NCI-H446 (cell line): ENCODE measurements at regions not wholly inside any gene's neighbourhood (a gene's known extent, or its start where the extent isn't known, plus 50 kb on each side); places are given as distances from the start of the nearest gene placed in this dataset.

Experiments used
- DNase-seq, 2 experiments: peaks; one replicate each; lab custom pipeline; 2025; lab: John Stamatoyannopoulos, UW

DNA sequence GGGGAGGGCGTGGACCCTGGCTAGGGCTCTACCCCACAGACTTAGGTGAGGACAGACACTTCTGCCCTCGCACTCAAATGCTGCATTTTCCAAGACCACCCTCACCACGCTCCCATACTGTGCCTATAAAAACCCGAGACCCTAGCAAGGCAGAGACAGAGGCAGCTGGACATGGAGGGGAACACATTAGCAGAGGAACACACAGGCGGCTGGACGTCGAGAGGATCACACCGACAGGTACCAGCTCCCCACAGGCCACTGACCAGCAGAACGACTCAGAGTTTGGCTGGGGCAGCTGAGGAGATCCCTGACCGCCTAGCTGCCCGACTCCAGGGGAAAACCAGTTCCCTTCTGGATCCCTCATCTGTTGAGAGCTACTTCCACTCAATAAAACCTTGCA, 338.2 kb upstream of the SMIM30 start:
- no peak for DNase-seq

DNA sequence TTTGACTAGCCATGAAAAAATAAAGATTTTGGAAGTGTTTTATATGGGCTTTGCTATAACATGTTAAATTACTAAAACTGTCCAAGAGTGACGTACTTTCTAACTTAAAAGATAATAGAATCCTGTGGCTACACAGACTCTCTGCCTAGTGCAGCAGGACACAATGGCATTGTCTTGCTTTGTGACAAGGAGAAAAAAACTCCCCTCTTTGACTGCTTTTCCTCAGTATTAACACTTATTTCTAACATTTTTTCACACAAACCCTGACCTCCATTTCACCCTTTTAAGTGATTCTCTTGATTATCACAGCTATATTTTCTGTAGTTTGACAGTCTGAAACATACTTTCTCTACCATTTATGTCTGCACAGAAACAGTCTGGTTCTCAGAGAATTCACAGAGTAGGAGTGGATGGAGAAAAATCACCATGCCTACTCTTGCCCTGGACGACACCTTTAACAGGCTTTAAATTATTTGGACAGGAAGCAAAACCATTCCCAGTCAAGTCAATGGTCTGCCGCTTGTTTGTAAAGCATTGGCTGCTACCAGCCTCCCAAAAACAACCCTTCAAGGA, 336.3 kb upstream of the SMIM30 start:
- no peak for DNase-seq

DNA sequence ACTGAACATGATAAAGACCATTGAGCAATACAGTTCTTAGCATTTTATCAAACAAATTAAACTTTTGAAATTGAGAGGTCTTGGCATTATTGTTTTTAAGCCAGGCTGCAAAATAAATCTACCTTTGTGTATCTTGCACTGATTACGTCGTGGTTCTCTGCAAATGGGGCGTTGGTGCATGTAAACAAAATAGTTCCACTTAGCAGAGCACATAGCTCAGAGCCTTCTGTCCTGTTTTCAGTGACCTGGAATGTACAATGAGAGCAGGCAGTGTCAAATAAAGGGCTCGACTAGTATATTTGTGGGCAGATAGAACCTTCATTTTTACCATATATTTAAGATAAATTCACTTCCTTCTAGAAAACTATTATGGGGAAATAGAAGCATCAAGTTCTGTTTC, 333.9 kb upstream of the SMIM30 start:
- no peak for DNase-seq

DNA sequence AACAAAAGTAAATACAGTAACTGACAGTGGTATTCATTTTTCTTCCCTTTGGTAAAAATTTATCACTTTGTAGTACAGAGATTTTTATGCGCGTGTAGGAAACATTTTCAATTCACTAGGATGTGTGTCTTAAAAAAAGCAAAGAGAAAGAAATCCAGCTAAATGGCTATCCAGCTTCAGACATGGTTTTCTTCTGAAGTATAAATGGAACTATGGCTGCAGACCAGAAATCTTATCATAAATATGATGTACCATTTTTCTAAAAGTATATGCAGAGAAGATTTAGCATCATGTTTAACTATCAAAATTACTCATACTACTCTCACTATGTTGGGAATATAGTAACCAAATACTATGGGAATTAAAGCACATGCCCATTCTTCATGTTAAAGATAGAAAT, 328.4 kb upstream of the SMIM30 start:
- DNase-seq, result no peak

DNA sequence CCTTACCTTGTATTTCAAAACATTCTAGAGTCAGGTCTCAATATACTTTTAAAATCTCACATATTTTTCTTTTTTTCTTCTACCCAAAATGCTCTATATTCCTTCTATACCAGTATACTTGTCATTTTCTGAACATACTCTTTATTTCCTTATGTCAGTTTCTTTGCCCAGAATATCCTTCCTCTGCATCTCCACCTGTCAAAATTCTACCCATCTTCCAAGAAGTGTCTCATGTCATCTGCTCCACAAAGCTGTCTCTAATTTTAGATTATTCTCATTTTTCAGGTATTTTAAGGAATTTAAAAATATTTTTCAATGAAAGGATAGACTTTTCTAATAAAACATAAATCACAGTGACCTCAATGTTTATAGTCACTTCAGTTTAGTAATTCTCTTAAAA, 328.0 kb upstream of the SMIM30 start:
- DNase-seq, result no peak

DNA sequence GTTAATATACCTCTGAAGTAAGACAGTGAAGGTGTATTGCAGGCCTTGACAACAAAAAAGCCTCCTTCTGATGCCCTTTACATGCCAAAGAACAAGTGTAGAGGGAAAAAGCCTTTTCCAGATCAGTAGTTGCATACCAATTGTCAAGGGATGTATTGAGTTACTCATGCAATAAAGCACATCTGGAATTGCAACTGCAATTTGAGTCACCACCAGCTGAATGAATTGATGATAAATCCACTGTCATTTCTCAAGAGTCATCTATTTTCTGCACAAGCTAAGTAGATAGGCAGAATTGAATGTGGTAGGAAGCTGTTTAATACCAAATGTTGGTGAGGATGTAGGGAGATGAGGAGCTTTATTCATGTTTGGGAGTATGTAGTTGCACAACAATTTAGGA, 325.9 kb upstream of the SMIM30 start:
- DNase-seq, result no peak

DNA sequence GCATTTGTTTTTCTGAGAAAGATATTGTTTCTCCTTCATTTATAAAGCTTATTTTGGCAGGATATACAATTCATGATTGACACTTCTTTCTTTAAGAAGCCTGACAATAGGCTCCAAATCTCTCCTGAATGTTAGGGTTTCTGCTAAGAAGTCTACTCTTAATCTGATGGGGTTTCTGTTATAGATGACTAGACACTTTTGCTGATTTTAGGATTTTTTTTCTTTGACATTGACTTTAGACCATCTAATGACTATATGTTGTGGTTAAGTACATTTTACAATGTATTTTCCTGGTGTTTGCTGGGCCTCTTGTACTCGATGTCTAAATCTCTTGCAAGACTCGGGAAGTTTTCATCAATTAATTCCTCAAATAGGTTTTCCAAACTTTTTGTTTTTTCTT, 321.8 kb upstream of the SMIM30 start:
- no peak for DNase-seq

DNA sequence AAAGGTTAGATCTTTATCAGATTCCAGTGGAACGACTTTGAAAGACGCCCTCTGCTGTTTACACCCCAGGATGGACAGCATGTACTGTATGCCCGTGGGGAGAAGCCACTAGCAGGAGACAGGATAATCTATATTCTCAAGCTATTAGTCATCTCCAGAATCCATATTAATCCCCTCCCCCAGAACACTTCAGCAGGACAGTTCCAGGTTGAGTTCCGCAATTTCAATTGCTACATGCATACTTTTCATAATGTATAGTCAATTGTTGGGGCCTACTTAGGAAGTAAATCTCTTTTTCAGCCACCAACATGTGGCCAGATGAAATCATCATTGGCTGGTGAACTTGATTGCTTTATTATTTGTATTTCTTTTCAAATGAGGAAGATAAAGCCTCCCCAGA, 313.1 kb upstream of the SMIM30 start:
- DNase-seq, result no peak

DNA sequence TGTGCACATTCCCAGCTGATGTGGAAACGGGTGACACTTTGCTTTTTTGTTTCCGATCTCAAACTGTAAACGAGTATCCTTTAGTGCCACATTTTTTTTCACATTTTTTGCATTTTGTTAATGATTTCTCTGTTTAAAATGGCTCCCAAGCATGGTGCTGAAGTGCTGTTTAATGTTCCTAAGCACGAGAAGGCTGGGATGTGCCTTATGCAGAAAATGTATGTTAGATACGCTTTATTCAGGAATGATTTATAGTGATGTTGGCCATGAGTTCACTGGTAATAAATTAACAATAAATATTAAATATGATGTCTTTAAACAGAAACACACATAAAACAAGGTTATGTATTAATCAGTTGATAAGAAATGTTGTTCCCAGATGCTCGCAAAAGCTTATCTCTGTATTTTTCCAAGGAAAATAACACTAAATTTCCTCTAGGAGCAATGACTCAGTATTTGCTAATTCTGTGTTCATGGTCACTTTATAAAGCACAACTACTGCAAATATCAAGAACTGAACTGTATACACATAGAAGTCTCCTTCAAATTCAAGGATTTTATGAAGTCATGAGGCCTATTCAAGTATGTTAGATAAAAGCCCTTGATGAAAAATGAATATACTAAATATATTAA, 305.9 kb upstream of the SMIM30 start:
- no peak for DNase-seq

DNA sequence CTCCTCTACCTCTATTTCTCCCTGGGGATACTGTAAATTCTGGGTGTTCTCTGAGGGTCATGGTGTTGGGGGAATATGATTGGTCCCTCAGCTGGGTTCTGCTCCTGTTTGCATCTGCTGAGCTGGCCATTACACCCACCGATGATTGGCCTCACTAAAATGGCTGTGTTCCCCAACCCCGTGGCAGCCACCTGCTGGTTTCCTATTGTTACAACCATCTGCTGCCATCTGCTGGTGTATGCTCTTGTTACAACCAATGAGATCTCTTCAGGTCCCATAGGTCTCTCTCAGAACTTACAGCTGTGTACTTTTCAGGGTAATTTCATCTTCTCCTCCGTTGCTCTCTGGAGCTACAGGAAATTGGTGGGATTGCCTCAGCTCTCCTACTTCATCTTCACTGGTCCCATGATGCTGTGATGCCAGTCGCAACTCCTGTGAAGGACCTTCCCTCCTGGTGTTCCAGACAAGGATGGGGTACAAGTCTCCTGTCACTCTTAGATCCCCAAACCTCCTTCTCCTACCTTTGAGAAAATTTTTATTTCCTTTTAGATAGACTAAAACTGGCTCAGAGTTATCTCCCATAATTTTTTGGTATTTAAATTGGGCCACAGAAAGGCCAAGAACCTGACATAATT, 303.5 kb upstream of the SMIM30 start:
- DNase-seq, result peak; percentile 64 to 93

DNA sequence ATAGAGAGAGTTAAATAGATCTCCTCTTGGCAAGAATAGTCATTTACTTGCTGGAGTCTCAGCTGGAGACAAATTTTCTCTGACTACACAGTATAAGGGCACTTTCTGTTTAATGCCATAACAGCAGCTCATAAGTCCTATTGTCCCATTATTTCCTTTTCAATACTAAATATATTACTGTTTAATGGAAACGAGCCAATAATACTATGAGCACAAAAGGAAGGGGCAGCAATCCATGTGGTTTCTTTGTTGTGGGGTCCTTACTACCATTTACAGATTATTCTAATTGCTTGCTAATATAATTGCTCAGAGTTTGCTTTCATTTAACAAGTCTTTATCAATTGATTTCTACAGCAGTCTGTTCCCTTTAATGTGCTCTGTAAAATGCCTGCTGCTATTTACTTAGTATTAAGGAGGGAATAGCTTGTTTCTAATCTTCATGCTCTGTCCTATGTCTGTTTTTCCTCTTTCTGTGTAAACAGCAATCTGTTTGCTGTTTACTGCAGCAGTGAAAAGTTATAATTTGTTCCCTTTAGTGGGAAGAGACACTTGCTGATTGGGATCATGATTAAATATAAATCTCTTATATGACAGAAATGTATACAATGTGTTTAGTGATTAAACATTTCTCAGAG, 296.2 kb upstream of the SMIM30 start:
- DNase-seq, result peak in 1 of 2 experiments; percentile 55

DNA sequence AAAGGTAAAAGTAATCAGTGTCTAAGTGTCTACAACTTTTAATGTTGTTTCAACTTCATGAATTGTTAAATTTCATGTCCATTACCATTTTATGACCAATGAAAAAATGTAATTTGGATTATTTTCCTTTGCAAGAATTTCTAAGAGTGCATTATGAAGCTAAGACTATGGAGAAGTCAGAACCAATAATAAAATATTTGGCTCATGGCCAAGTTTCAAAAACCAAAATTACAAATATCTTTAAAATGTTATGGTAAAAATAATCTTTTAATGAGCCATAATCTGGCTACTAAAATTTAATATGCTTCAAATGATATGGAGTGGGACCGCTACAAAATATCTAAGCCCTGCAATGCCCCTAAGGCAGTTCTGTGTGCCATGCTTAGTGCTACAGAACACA, 294.1 kb upstream of the SMIM30 start:
- DNase-seq, result no peak

DNA sequence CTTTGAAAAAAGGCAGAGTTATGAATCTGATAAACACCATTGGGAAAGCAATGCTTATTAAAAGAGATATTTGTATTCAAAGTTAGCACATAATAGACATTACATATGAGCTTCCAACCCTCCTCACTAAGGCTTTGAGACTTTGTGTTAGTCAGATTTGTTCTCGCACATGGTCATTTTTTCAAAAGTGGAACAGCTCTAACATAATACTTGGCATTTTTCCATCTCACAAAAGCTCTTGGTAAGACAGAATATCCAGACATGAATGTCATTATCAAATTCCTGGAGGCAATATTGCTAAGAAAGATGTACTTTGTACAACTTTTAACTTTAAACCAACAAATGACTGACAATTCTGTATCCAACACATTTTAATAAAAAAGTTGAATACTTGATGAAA, 292.4 kb upstream of the SMIM30 start:
- DNase-seq, result peak in 1 of 2 experiments; percentile 4

DNA sequence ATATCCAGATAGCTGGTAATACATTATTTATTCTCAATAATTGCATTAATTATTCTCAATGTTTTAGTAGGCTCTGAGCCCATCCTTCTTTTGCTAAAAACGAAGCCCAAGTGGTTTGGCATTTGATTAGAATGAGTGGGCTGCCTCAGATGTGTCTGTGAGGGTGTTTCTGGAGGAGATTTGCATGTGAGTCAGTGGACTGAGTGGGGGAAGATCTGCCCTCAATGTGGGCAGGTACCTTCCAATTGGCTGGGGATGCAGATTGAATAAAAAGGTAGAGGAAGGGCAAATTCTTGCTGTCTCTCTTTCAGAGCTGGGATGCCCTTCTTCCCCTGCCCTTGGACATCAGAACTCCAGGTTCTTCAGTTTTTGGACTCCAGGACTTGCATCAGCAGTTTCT, 290.6 kb upstream of the SMIM30 start:
- no peak for DNase-seq

DNA sequence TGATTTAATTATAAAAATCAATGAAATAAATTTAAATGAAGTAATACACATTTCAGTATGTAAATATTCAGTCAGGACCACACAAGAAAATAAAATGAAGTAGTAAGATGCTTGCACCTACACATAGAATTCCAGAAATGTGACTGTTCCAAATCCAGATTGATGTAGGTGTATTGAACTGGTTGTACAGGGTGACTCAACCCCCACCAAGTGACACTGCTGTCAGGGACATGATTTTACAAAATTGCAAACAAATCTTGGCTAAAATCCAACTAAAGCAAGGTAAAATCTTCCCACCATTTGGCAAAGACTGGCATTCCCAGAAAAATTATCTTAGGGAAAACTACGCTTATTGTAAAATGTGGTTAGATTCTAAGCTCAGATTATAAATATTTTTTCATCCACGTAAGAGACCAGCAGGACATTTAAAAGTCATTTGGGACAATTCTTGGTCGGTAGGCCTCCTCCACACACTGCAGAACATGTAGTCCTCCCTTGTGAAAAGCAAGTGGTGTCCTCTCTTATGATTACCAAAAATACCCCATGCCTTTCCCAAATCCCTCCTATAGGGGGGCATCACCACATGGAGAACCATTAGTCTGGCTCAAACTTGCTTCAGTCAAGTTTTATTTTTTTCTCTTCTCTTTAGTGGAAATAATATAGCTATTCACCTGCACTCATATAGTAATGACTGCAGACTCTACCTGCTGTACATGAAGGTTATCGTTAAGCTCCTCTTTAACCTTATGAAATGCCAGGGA, 287.1 kb upstream of the SMIM30 start:
- DNase-seq, result no peak

DNA sequence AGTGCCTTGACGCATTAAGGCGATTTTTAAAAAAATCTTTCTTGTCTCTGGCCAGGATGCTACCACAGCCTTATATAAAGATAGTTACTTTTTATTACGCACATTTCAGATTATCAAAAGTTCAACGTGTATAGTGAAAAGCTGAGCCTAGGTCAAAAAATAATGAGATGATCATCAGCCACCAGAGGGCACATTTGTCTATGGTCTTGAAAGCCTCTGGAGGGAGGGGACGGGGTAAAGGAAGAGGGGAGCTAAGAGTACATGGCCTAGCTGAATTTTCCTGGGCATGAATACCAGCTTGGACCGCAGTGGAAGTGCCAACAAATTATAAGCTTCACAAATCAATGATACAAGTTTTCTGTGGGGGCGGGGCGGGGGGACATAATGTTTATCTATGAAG, 285.9 kb upstream of the SMIM30 start:
- no peak for DNase-seq

DNA sequence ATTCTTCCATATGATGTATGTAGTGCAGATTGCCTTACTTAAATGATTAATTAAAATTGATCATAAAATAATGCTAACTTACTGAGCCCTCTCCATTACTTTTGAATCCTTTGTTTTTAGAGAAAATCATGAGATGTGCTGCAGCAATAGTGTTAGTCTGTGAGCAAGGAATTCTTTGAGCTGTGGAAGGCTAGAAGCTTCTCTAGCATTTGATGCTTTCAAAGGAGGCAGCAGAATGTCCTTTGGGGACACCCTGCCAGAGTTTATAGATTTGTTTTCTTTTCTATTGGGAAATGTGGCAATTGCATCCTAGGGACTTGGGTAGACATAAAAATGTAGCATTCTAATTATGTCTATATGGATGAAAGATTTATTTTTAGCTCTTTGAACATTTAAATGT, 284.1 kb upstream of the SMIM30 start:
- DNase-seq, result no peak

DNA sequence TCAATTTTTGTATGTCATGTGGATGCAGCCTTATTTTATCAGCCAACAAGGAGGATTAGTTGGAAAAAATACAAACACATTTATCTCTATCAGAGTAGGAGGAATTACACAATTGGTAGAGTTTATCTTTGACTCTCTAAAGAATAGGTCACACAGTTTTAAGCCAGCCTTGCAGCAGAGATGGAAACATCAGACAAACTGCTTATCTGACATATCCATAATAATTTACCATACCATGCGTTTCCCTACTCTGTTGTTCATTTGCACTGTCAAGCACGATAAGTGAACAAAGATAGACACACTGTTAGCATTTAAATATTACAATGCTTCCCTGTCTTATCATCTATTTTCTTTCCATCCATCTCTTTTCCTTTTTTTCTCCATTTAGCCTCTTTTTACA, 283.7 kb upstream of the SMIM30 start:
- no peak for DNase-seq

DNA sequence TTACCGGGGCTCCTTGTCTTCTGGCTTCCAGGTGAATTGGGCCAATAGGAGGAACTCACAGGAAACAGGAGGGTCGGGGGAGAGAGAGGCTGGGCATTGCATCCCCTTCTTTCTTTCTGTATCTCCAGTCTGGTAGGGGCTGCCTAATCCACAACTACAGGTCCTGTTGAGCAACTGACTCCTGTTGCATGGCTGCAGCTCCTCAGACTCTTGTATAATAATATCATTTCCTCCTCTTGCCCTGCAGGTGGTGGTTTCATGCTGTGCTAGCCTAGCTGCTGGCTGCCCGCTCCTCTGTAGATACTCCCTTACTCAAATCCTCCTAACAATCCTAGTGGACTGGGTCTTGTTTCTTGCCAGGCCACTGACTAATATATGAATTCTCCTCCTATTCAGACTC, 276.5 kb upstream of the SMIM30 start:
- no peak for DNase-seq

DNA sequence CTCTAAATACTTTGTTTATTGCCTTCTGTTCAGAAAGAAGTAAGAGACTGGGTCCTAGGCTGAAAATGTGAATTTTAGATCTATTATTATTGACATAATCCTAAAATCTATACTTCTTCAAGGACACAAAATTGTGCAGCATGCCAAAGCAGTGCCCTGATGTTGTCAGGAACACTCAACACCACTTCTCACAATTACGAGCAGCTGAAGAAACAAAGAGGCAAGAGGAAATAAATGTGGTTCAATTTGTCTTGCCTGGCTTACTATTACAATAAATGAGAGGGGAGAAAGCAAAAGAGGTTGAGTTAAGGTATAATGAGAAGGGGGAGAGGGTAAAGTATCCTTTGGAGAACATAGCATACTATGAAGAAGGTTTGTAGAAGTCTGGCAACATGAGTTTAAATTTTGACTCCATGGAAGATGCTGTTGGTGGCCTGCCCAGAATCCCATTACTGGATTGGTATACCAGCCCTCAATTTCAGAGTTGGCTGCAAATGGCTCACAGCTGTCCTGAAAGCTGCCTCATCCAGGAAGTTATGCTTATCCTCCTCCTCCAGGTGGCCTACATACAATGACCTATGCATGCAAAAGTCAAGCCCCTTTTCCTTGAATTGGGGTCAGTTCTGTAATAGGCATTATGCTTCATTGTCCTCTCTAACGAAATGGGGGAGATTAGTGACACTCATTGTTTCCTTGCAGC, 274.6 kb upstream of the SMIM30 start:
- peak; percentile 47 to 74 for DNase-seq

DNA sequence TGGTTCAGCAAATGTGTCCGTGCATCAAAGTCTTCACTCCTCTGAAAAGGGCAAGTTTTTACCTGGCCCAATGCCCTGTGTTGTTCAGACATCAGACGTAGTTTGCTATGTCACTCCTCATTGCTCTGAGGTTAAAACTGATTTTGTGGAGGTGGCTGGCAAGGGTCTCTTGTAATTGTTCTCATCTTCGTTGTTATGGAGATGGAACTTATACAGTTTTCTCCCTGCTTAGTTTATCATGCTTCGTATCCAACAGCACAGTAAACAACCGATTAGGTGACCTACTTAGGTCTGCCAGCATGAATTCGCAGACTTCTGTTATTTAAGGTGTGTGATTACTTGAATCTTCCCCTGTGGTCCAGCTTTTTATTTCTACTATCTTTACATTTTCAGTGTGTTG, 274.1 kb upstream of the SMIM30 start:
- DNase-seq, result no peak

DNA sequence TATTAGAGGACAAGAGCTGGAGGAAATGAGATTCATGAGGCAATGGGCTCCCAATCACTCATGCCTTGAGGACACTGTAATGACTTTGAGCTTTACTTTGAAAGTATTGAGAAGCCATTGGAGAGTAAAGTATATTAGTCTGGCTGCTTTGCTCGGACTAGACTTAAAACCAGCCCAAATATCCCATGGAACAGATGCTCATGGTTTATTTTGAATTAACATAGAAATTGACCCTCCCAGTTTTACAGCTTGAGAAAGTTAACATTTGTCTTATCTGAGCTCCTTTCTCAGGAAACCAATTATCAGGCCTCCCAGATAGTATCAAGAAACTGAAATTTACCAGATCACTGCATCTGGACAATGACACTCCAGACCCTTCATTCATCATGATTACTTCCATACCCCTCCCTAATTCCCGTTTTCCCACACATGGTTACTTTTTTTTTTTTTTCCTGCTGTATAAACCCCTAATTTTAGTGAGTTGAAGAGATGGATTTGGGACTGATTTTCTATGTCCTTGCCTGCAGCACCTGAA, 270.8 kb upstream of the SMIM30 start:
- no peak for DNase-seq
